DND-41 (cell line): ENCODE measurements at regions not wholly inside any gene's neighbourhood (a gene's known extent, or its start where the extent isn't known, plus 50 kb on each side); places are given as distances from the start of the nearest gene placed in this dataset.
"Not testable (repeated sequence)": the region's sequence is repeated elsewhere in the genome, so short reads cannot be mapped to it uniquely, and the experiment has no call there.

Experiments used
- CTCF ChIP-seq: IDR thresholded peaks from 2 replicates; pipeline ENCODE4 v1.5.1; 2012; ENCODE audit warnings: borderline replicate concordance, low read length, moderate library complexity, mild to moderate bottlenecking; ENCODE audit not compliant: poor library complexity, severe bottlenecking; ENCODE audit errors: extremely low read depth
- EZH2 ChIP-seq: IDR thresholded peaks from 3 replicates; pipeline ENCODE4 v1.6.1; 2012; ENCODE audit warnings: borderline replicate concordance, low read depth, mild to moderate bottlenecking, moderate library complexity, low read length, inconsistent platforms; ENCODE audit not compliant: severe bottlenecking

DNA sequence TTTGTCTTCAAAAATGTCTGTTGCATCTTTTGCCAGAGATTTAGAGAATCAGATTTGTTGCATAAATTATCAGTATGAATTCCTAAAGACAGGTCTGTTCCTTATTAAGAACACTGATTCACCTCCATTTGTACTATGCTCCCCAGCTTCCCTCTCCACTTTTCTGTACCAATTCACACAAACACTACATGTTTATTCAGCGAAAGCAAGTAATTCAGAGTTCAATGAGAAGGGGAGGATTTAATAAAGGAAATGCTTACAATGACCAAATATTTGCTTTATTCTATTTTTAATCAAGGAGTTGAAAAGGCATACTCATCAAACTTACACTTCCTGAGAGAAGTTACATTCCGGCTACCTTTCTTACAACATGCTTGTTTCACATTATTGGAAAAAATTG, 135.5 kb downstream of the NBPF8 start:
- TF ChIP-seq CTCF, EZH2: not testable (repeated sequence)
